Dermis microvascular lymphatic vessel endothelial cell (primary cell): ENCODE measurements at regions not wholly inside any gene's neighbourhood (a gene's known extent, or its start where the extent isn't known, plus 50 kb on each side); places are given as distances from the start of the nearest gene placed in this dataset.
"Not testable (repeated sequence)": the region's sequence is repeated elsewhere in the genome, so short reads cannot be mapped to it uniquely, and the experiment has no call there.

ENCODE experiments used
- DNase-seq, 2 donors: peaks; one replicate each; pipeline versions ENCODE4 v3.0.0 to v3.0.0-alpha.2; 2010; ENCODE audit warnings: low read depth in 2 of 2

DNA sequence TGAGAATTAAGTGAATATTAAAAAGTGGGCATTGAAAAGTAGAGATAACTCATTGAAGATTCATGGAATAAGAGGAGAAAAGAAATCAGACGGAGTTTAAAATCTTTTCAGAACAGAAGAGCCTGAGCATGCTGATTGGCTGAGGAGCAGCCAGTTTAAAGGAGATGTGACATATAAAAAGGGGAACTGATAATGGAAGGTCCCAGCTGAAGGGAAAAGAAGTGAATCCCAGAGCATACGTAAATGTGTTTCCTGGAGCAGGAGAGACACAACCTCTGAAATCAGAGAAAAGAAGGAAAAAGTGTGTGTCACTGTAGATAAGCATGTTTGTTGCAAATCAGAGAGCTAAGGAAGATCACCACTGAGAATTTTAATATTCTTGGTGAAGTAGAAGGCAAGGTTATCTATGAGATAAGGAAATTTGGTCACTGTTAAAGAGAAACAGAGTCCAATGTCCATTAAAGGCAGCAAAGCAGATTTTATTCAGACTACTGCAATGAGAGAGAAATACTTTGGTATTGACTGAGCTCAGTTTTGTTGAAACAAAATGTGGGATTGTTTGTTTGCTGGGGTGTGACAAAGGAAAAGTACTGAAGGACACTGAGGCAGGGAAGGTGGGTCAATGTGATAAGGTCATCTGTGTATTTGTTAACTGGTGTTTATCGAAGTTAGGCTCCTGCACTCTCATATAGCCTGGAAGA lies 84.6 kb upstream of the WDR72 start:
- DNase-seq = no peak

DNA sequence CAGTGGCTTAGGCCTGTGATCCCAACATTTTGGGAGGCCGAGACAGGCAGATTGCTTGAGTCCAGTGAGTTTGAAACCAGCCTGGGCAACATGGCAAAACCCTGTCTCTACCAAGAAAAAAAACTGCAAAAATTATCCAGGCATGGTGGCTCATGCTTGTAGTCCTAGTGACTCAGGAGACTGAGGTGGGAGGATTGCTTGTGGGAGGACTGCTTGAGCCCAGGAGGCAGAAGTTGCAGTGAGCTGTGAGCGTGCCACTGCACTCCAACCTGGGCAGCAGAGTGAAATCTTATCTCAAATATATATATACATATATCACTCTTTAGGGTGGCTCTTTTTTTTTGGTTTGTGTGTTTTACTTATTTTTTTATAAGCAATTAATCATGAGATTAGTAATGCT lies 83.7 kb upstream of the WDR72 start:
- no peak for DNase-seq

DNA sequence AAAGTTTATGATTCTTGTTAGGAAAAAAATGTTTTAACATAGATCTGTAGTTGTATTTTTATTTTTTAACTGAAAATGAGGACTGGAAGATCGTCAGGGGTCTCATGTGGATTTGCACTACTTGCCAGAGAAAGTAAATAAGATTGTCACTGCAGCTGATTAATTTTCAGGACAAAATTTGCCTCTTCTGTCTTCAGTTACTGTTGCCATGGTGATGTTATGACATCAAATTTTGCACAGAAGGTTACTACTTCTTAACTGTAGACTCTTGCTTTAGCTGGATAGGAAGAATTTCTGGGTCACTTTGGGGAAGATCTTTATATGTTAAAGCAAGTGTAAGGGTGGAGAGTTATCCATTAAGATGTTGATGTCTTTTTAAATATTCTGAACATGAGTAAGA lies 82.2 kb upstream of the WDR72 start:
- no peak for DNase-seq

DNA sequence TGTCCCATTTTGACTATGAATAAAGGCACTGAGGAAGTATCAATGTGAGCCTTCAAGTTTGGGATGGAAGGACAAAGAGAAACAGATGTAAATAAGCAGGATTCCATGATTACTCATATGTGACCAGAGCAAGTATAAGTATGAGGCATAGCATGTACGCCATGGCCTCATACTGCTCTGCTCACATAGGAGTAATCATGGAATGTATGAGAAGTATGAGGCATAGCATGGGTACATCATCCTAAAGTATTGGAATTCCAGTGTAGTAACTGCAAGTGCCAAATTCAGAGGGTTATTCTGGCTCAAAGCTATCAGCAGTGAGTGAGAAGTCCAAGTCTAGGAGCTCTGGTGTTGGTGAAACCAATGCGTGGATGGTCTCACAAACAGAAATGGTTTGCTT lies 81.2 kb upstream of the WDR72 start:
- no peak for DNase-seq

DNA sequence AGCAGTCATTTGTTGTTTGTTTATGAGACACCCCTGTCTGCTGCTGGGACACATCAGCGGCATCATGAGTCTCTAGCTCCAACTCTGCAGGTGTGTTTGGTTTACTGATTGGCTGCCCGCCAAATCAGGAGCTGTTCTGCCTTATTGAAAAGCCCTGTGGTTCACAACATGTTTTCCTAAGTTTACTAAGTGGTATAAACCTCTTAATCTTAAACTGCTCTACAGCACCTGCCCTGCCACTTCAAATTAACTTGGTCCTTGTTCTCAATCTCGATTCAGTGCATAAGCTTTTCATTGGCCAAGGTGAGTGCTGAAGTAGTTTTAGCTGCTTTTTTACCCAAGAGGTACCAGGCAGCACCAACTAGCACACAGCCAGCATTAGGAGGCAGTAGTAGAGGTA lies 77.8 kb upstream of the WDR72 start:
- no peak for DNase-seq

DNA sequence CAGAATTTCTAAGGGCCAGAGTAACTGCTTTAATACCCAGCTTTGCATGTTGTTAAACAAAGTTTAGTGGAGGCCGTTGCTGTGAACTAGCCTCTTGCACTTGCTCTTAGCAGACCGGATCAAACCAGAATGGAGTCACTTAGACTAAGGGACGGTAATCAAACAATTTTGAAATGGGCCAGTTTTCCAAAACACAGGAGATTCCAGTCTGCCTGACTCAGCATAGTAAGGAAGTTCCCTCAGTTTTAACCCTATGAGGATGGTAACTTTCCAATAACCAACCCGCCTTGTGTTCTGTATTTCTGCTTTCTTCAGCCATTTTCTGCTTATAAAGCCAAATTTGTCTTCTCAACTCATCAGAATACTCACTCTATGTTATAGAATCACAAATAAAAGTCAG lies 77.2 kb upstream of the WDR72 start:
- no peak for DNase-seq

DNA sequence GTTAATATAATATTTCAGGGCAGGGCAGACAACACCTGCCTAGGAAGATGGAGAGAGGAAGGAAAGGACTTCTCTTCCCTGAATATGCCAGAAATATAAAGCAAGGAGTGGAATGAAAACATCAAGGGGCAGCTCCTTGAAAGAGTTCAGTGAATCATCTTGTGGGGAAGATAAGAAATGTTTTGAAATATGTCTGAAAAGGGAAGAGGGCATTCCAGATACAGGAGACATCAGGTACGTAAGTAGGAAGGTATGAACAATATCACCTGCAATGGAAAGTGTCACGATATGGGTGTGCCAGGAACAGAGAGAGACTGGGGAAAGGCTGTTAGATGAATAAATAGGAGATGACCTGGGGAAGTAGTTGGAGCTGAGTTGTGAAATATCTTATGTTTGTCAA lies 75.8 kb upstream of the WDR72 start:
- no peak for DNase-seq

DNA sequence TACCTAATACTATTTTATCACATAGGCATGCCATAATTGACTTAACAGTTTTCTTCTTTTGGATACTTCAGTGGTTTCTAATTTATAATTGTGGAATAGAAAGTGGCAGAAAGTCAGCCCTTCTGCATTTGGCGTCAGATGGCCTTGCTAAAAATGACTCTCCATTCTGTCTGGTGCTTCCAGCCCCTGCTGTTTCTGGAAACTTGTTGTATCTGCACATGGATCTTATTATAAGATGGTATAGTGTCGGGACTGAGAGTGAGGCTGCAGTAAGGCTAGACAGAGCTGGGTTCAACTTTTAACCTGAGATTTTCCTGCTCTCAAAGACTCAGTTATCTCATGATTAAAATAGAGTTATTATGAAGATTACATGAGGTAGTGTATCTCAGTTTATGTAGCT lies 74.8 kb upstream of the WDR72 start:
- DNase-seq = no peak

DNA sequence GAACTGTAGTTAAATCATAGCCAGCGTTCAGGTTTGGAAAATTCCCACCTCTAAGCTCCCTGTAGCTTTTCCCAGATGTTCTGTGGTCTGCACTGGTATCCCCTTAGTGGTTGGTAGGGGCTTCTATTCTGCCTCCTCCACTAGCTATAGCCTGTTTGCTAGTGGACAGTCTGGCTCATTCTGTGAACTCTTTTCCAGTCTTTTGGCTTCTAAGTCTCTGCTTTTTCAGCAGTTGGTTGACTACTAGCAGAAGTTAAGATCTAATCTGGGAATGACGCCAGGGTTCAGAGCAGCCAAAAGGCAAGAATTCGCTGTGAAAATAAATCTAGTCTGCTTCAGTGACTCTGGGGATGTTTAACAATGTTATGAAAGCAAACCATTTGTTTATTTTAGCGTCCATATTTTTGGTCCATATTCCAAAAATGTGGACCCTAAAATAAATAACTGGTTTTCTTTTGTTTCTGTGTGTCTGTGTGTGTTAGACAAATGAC lies 73.7 kb upstream of the WDR72 start:
- no peak for DNase-seq

DNA sequence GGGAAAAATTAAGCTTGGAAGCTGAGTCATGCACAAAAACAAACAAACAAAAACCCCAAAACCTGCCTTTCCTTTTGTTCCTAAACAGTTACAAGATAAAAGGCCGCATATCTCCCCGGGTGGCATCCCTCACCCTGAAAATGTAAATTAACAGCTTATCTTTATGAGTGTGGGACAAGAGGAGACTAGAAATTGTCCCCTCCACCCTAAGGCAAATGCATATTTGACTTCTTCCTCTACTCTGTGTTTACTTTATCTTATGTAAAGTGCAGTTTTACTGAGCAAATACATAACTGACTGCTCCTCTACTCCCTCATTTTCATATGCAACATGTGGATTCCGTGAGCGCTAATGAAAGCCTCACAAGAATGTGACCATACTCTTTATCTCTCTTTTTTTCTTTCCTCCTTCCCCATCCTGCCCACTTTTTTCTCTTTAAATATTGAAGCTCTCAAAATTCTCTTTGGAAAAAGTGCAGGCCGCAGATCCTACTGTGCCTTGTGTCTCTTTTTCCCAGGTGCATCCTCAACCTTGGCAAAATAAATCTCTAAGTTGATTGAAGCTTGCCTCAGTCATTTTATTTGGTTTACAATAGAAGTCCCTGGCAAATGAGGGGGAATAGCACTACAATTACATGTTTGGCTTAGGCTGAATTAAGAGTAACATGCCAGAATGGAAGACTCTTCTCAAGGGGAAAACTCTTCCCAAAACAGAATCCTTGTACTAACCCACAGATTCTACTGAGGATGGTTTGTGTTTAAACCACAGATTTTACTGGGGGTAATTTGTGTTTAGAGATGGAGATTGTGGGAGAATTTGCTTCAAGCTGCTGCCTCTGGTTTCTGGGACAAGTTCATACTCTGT lies 72.7 kb upstream of the WDR72 start:
- no peak for DNase-seq

DNA sequence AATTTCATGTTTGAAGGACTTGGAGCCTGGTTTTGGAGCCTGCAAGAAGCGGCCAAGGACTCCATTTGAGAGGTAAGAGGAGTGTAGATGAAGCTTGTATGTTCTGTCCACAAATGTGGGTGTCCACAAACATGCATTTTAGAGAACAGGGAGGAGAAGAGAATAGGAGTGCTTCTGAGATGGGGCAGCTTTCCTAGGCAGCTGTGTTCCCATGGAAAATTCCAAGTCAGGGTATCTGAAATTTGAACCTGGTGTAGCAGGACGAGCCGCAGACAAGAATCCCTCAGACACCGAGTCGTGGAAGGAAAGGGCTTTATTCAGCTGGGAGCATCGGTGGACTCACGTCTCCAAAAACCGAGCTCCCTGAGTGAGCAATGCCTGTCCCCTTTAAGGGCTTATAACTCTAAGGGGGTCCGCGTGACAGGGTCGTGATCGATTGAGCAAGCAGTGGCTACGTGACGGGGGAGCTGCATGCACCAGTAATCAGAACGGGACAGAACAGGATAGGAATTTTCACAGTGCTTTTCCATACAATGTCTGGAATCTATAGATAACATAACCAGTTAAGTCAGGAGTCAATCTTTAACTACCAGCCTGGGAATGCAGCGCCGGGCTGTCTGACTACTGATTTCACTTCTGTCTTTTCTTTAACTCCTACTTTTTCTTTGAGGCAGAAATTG lies 71.4 kb upstream of the WDR72 start:
- no peak for DNase-seq

DNA sequence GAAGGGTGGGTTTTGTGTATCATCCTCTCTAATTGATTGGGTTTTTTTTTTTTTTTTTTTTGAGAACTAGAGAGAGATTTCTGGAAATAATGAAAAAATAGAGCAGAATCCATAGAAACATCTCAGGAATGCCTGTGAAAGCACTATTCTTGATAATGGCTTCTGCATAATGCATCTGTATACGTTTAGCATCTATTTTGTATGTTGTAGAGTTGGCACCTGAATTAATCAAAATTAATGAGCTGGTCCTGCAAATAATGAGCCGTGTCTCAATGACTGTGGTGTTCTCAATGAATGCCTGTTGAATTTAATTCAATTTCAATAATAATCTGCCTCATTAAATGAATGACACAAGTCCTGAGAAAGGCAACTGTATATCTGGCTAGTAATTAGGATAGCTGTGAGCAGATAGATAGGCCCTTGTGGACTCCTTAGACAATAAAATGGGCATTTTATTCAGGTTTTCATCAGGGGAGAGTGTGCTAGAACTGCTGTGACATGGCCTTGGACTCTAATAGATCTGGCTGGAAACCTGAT lies 70.5 kb upstream of the WDR72 start:
- no peak for DNase-seq

DNA sequence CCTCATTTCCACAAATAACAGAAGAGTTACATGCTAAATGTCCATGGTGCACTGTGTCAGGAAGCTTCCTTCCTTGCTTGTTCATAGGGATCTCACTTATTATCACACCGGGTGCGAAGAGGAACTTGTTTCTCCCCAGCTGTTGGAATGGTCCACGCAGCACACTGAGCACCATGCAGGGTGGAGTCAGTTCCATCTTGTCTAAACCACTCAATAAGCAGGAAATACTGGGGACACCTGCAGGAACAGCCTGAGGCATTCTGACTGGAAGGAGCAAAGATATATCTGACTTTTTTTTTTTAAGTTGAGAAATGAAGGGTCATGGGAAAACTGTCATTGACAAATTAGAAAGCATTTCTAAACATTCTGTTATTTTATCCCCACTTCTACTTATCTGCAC lies 70.0 kb upstream of the WDR72 start:
- DNase-seq = no peak

DNA sequence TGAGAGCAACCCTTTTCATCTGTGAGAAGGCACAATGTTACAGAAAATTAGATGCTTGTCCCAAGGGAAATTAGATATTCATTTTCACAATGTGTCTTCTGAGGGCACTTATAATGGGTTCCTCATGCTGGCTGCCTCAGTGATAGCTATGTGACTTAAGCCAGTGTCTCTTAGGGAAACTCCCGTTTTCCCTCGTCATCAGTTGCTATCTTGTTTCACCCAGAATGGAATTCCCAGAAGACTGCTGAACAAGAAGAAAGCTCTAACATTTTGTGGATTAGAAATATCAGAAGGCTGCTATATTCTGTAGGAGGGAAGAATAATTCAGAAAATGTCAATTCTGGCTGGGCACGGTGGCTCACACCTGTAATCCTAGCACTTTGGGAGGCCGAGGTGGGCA lies 67.9 kb upstream of the WDR72 start:
- DNase-seq = no peak

DNA sequence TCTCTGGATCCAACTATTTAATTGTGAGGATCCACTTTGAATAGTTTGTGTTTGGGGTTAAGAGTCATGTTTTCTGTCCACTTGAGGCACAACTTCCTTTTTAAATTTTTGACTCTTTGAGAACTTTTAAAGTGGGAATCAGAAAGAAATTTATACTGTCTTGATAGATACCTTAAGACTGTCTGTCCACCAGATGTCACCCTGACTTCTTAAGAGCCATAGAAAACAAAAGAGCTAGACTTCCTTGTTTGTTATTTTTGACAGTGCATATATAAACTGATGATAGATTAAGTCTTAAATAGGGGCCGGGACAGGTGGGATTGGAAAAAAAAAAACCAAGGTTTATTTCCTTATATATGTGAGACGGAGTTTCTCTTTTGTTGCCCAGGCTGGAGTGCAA lies 52.1 kb upstream of the WDR72 start:
- peak in 1 of 2 donors; percentile 1 for DNase-seq

DNA sequence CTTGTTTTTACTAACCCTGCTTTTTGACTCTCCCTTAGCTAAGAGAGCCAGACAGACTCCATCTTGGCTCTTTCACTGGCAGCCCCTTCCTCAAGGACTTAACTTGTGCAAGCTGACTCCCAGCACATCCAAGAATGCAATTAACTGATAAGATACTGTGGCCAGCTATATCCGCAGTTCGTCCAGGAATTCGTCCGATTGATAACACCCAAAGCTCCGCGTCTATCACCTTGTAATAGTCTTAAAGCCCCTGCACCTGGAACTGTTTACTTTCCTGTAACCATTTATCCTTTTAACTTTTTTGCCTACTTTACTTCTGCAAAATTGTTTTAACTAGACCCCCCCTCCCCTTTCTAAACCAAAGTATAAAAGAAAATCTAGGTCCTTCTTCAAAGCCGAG lies 50.8 kb upstream of the WDR72 start:
- not testable (repeated sequence) for DNase-seq
